A673 (cell line): ENCODE measurements at regions not wholly inside any gene's neighbourhood (a gene's known extent, or its start where the extent isn't known, plus 50 kb on each side); places are given as distances from the start of the nearest gene placed in this dataset.

Source experiments
- BruUV-seq: library from RNA; stranded (reverse); fragments of 400-500 nt; replicated peaks from 2 replicates; lab custom pipeline; 2021; lab: Mats Ljungman, UMichigan
- CTCF ChIA-PET: fragments of 300-600 bp; sonication (Branson Sonifier 250); formaldehyde crosslinking; loops from one replicate; lab custom pipeline; 2022; ENCODE audit warnings: antibody characterized with exemption; lab: Charles Lee
- POLR2A ChIA-PET: fragments of 300-600 bp; sonication (Branson Sonifier 250); formaldehyde crosslinking; loops from one replicate; lab custom pipeline; 2022; ENCODE audit warnings: antibody characterized with exemption; ENCODE audit not compliant: low non-redundant PET; lab: Charles Lee
- DNase-seq: peaks from one replicate; pipeline ENCODE4 v3.0.0-alpha.2; 2015; ENCODE audit warnings: low spot score
- H3K27ac ChIP-seq: fragments of 200-600 bp; sonication (generic); 2 replicates; pipeline ENCODE4 v1.5.1; 2016; ENCODE audit warnings: mixed run types, low read depth, mild to moderate bottlenecking, mixed read lengths, antibody characterized with exemption, low read length; ENCODE audit not compliant: poor library complexity, severe bottlenecking
- H3K27me3 ChIP-seq: fragments of 200-600 bp; sonication (generic); replicated peaks from 2 replicates; pipeline ENCODE4 v1.6.1; 2017; ENCODE audit warnings: mixed run types, low read depth, mild to moderate bottlenecking, mixed read lengths, antibody characterized with exemption, low read length; ENCODE audit not compliant: insufficient read depth, poor library complexity
- H3K36me3 ChIP-seq: fragments of 200-600 bp; sonication (generic); 2 replicates; pipeline ENCODE4 v1.6.1; 2016; ENCODE audit warnings: mixed run types, mild to moderate bottlenecking, mixed read lengths, antibody characterized with exemption, low read length; ENCODE audit not compliant: insufficient read depth, poor library complexity, severe bottlenecking
- H3K4me1 ChIP-seq: fragments of 200-600 bp; sonication (generic); 2 replicates; pipeline ENCODE4 v1.6.1; 2017; ENCODE audit warnings: mixed run types, mild to moderate bottlenecking, mixed read lengths, antibody characterized with exemption, low read length; ENCODE audit not compliant: insufficient read depth, poor library complexity, severe bottlenecking
- H3K4me3 ChIP-seq: fragments of 200-600 bp; sonication (generic); 2 replicates; pipeline ENCODE4 v1.5.1; 2016; ENCODE audit warnings: low read depth, mixed run types, mild to moderate bottlenecking, mixed read lengths, low read length; ENCODE audit not compliant: poor library complexity, severe bottlenecking
- H3K9me3 ChIP-seq: fragments of 200-600 bp; sonication (generic); 2 replicates; pipeline ENCODE4 v1.6.1; 2016; ENCODE audit warnings: mixed run types, low read depth, mild to moderate bottlenecking, mixed read lengths, antibody characterized with exemption, low read length; ENCODE audit not compliant: poor library complexity, severe bottlenecking
- EZH2 ChIP-seq: fragments of 200-600 bp; sonication (generic); IDR thresholded peaks from 2 replicates; pipeline ENCODE4 v1.6.1; 2017; ENCODE audit warnings: borderline replicate concordance, low read depth, mild to moderate bottlenecking, mixed read lengths, antibody characterized with exemption, low read length; ENCODE audit not compliant: poor library complexity, severe bottlenecking
- intact Hi-C: fragments of 100-400 bp; cut with micrococcal nuclease; formaldehyde crosslinking; loops from one replicate; pipeline ENCODE4 v1.10.0; 2022; ENCODE audit not compliant: unreplicated experiment
- TF ChIP-seq, protein P1 (sequence below): fragments of 300-800, 200-600 bp; sonication (generic); conservative IDR thresholded peaks from 2 replicates; pipeline ENCODE4 v1.5.1; 2017; ENCODE audit warnings: low read depth, mild to moderate bottlenecking, antibody characterized with exemption, low read length, moderate library complexity, mixed read lengths

DNA sequence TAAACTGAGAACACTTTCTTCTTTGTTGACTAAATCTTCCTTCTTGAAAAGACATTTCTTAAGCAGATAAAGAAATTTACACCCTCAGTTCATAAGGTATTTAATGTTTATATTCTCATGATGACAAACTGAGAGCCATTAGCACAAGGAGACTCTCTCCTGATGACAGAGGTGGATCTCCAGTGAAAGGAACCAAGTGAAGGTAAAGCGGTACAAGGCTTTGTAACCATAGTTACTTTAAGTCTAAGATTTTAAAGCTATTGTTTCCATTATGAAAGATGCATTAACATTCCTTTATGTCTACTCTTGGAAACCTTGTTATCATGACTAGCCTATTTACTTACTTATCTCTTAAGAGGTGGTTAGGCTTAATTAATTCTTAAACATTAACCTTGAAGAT lies 737.1 kb downstream of the MECOM start:
- no peak overlapping the region for H3K4me3 ChIP-seq

DNA sequence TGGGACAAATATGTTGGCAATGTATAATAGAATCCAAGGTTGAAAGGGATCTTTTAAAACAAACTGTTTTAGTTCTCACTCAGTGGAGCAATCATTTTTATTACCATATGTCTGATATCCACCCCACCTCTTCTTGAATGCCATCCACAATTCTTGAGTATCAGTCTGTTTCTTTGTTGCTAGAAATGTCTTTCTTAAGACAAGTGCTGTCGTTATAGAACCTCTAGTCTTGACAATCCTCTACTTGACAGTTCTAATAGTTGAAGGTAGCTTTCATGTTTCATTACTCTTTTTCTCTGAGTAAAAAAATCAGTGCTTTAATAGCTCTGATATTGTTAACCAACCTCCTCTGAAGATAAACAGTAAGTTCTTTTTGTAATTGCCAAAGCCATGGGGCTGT lies 737.9 kb downstream of the MECOM start:
- Histone ChIP-seq H3K36me3 (no peaks in the 10 kb centered on the region), H3K4me1 (no peaks in the 10 kb centered on the region), H3K27me3 (peaks cover 46% of the 10 kb centered on the region), H3K9me3 (no peaks in the 10 kb centered on the region), H3K27ac (no peak overlapping the region), H3K4me3 (no peak overlapping the region)
- no TSS peak for BruUV-seq
- ChIA-PET CTCF (no interaction called here), POLR2A (no interaction called here)
- DNase-seq = no peak
- intact Hi-C loops = no loop called here
- TF ChIP-seq, protein P1, sequence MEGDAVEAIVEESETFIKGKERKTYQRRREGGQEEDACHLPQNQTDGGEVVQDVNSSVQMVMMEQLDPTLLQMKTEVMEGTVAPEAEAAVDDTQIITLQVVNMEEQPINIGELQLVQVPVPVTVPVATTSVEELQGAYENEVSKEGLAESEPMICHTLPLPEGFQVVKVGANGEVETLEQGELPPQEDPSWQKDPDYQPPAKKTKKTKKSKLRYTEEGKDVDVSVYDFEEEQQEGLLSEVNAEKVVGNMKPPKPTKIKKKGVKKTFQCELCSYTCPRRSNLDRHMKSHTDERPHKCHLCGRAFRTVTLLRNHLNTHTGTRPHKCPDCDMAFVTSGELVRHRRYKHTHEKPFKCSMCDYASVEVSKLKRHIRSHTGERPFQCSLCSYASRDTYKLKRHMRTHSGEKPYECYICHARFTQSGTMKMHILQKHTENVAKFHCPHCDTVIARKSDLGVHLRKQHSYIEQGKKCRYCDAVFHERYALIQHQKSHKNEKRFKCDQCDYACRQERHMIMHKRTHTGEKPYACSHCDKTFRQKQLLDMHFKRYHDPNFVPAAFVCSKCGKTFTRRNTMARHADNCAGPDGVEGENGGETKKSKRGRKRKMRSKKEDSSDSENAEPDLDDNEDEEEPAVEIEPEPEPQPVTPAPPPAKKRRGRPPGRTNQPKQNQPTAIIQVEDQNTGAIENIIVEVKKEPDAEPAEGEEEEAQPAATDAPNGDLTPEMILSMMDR = no peak
- no peak for TF ChIP-seq EZH2

More for the DNA sequence above, 737.1 kb downstream of the MECOM start:
- no peak for TF ChIP-seq EZH2
- TF ChIP-seq, protein P1 = no peak
- no peak for DNase-seq
- POLR2A ChIA-PET = no interaction called here
- Histone ChIP-seq H3K9me3 (no peaks in the 10 kb centered on the region), H3K36me3 (no peaks in the 10 kb centered on the region), H3K27ac (no peak overlapping the region), H3K27me3 (peaks cover 42% of the 10 kb centered on the region), H3K4me1 (no peaks in the 10 kb centered on the region)
- no TSS peak for BruUV-seq
- CTCF ChIA-PET = no interaction called here
- intact Hi-C loops = no loop called here

DNA sequence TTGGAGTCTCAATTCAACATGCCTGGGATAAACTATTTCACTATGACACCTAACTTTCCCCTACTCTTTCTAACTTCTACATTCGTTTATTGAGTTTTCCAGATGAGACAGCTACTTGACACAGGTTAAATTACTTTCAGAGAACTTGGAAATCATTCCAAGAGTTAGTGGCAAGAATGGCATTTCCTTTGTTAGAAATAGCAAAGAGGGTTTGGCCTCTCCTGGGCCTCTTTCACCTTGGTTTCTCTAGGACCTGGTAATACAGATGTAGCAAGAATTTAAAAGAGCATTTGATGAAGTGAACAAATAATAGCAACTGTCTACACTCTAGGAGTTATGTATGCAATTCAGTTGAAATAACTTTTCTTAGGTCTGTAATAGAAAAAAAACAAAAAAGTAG lies 748.9 kb downstream of the MECOM start:
- peaks cover 23% of the 10 kb centered on the region for H3K27me3 ChIP-seq
- POLR2A ChIA-PET = no interaction called here
- H3K9me3 ChIP-seq = no peaks in the 10 kb centered on the region
- CTCF ChIA-PET = no interaction called here
- TF ChIP-seq EZH2 = no peak
- TF ChIP-seq, protein P1 = no peak
- no peaks in the 10 kb centered on the region for H3K36me3 ChIP-seq
- no TSS peak for BruUV-seq
- H3K27ac ChIP-seq = no peak overlapping the region
- H3K4me3 ChIP-seq = no peak overlapping the region
- intact Hi-C loops = no loop called here
- DNase-seq = no peak
- no peaks in the 10 kb centered on the region for H3K4me1 ChIP-seq
